NB4 (cell line): ENCODE measurements at regions not wholly inside any gene's neighbourhood (a gene's known extent, or its start where the extent isn't known, plus 50 kb on each side); places are given as distances from the start of the nearest gene placed in this dataset.
"Not testable (repeated sequence)": the region's sequence is repeated elsewhere in the genome, so short reads cannot be mapped to it uniquely, and the experiment has no call there.

Source experiments
- DNase-seq: peaks from one replicate; pipeline ENCODE4 v3.0.0; 2010; ENCODE audit warnings: low read depth
- H3K4me3 ChIP-seq: one replicate; pipeline ENCODE4 v1.5.1; 2011; ENCODE audit warnings: mild to moderate bottlenecking, low read depth, low read length, moderate library complexity
- MYC ChIP-seq: IDR thresholded peaks from 2 replicates; pipeline ENCODE4 v1.6.1; 2011; ENCODE audit warnings: low read depth, low read length
- POLR2A ChIP-seq: IDR thresholded peaks from 2 replicates; pipeline ENCODE4 v1.6.1; 2011; ENCODE audit warnings: mild to moderate bottlenecking; ENCODE audit not compliant: insufficient read length; ENCODE audit errors: extremely low read depth
- TF ChIP-seq, protein P1 (sequence below): IDR thresholded peaks from 2 replicates; pipeline ENCODE4 v1.6.1; 2011; ENCODE audit warnings: low read depth, low read length
- TF ChIP-seq, protein P2 (sequence below): IDR thresholded peaks from one replicate; pipeline ENCODE4 v1.5.1; 2012; ENCODE audit warnings: low read depth, low read length

DNA sequence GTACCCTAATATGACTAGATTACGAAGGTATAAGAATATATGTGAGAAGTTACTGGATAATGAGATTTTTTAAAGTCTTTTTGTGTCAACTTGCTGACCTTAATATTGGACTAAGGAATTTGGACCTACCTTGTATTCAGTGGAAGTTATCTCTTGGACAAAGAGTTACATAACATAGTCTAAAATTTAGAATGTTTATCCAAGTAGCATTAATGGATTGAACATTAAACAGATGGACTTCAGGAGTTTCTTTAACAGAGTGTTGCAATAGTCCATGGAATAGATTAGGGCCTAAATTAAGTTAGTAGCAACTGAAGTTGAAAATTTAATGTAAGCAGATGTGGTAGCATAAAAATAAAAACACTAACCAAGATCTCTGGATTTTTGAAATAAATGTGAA is 266.4 kb downstream of the PYDC2 start:
- no peak for TF ChIP-seq MYC
- TF ChIP-seq POLR2A, result no peak
- H3K4me3 ChIP-seq, result no peak overlapping the region
- DNase-seq, result no peak

DNA sequence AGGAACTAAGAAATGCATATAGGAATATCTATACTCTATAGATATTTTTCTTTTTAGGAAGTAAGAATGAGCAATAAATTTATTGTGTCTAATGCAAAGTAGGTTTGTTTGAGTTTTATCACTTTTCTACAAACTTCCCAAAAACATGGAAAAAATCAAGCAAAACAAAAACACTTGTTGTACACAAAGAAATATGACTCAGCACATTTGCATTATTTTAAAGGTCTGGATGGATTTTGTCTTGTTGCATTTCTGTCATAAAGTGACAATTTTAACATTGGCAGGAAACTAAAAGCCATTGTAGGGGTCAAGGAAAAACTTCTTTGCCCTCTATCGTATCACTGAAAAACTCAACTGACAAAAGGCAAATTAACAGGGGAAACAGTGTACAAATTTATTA is 267.2 kb downstream of the PYDC2 start:
- no peak for DNase-seq
- TF ChIP-seq, protein P1, sequence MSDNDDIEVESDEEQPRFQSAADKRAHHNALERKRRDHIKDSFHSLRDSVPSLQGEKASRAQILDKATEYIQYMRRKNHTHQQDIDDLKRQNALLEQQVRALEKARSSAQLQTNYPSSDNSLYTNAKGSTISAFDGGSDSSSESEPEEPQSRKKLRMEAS, result no peak
- TF ChIP-seq, protein P2, sequence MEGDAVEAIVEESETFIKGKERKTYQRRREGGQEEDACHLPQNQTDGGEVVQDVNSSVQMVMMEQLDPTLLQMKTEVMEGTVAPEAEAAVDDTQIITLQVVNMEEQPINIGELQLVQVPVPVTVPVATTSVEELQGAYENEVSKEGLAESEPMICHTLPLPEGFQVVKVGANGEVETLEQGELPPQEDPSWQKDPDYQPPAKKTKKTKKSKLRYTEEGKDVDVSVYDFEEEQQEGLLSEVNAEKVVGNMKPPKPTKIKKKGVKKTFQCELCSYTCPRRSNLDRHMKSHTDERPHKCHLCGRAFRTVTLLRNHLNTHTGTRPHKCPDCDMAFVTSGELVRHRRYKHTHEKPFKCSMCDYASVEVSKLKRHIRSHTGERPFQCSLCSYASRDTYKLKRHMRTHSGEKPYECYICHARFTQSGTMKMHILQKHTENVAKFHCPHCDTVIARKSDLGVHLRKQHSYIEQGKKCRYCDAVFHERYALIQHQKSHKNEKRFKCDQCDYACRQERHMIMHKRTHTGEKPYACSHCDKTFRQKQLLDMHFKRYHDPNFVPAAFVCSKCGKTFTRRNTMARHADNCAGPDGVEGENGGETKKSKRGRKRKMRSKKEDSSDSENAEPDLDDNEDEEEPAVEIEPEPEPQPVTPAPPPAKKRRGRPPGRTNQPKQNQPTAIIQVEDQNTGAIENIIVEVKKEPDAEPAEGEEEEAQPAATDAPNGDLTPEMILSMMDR, result no peak
- no peak for TF ChIP-seq MYC
- H3K4me3 ChIP-seq, result no peak overlapping the region

DNA sequence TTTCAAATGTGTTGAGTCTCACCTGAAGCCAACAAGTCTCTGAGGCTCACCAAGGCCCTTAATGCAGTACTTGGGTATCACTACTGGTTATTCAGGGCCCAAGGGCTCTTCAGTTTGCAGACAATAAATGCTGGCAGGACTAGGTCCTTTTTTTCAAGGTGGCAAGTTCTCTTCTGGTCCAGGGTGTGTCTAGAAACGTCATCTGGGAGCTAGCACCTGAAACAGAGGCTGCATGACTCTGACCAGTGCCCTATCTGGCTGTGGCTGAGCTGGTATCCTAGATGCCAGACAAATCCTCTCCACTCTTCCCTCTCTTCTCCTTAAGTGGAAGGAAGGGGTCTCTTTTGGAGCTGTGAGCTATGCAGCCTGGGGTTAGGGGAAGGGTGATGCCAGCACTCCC is 276.8 kb downstream of the PYDC2 start:
- no peak overlapping the region for H3K4me3 ChIP-seq
- TF ChIP-seq POLR2A (no peak), MYC (no peak)
- TF ChIP-seq, protein P1, result no peak
- TF ChIP-seq, protein P2, result no peak
- no peak for DNase-seq

DNA sequence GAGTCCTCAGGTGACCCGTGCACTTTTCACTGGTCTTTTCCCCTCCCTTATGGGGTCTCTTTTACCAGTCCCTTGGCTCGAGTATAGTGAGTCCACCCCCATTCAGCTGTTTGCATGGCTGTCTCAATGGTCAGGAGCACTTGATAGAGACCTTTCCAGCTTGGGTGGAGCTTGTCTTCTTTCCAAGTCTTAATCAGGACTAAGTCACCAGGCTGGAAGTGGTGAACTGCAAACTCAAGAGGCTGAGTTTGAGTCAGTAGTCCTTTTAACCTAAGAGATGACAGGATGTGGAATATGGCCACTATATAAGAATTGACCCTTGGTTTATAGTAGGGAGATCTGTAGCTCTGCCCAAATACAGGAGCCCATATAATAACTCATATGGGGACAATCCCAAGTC is 279.7 kb downstream of the PYDC2 start:
- TF ChIP-seq POLR2A (no peak), MYC (no peak)
- TF ChIP-seq, protein P1, result no peak
- TF ChIP-seq, protein P2, result no peak
- H3K4me3 ChIP-seq, result no peak overlapping the region
- DNase-seq, result no peak

DNA sequence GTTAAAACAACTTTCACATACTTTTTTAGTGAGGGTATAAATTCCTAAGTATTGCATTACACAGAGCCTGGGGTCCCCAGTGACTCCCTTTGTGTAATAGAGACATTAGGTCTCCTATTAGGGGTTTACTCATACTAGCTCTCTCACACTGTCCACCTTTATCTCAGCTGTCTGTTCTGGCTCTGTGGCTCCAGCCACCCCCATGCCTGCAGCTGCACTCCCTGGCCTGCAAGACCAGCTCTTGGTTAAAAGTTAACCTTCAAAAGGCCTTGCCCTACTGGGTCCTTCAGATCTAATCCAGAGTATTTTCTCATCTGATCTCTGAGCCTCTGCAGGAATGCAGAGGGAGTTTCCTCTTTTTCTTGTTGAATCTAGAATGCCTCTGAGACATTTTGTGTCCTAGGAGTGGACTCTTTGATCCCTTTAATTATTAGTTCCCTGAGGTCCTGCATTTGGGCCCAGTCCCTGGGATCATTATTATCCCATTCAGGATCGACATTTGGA is 280.9 kb downstream of the PYDC2 start:
- DNase-seq, H3K4me3 ChIP-seq: not testable (repeated sequence)

DNA sequence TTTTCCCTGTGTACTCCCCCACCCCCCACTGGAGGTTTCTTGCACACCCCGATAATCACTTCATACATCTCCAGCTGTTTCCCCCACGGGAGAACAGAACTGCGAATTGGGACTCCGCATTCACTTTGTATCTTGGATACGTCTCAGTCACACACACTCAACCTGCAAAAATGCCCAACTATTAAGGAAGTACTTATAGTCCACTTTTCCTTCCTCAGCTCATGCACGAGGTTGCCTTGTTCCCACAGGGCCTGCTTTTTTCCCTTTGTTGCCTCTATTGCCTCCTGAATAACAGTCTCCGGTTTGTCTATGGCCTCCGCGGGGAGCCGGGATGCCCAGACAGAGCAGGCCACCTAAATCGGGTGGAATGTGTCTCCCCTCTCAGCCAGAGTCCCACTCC is 282.3 kb downstream of the PYDC2 start:
- no peak overlapping the region for H3K4me3 ChIP-seq
- DNase-seq, result no peak
- TF ChIP-seq, protein P2, result no peak
- TF ChIP-seq POLR2A, result no peak
- TF ChIP-seq MYC, result no peak
- TF ChIP-seq, protein P1, result no peak

DNA sequence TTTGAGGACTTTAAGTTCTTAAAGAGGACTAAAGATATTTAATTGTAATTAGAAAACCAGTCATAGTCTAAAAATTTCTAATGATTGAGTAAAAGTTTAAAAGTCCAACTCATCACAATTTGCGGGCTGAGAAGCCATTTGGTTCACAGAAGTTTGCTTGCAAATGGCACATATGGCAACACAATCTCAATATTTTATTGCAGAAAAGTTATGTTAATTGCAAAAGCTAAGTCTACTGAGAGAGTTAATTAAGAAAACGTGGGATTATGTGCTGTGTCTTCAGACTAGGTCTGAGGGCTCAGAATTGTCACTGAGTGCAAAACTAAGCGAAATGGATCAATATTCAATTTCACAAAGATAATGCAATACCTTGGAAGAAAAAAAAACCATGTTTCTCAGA is 289.7 kb downstream of the PYDC2 start:
- TF ChIP-seq, protein P2, result no peak
- TF ChIP-seq, protein P1, result no peak
- no peak for TF ChIP-seq POLR2A
- TF ChIP-seq MYC, result no peak
- no peak overlapping the region for H3K4me3 ChIP-seq
- no peak for DNase-seq
